WTC11 (cell line): ENCODE measurements at regions not wholly inside any gene's neighbourhood (a gene's known extent, or its start where the extent isn't known, plus 50 kb on each side); places are given as distances from the start of the nearest gene placed in this dataset.

Experiments
- ATAC-seq: fragments of 200-7000 bp; cut with Tn5 transposase; 2 replicates; pipeline ENCODE4 v1.10.0; 2021; ENCODE audit warnings: mild to moderate bottlenecking, moderate library complexity
- CTCF ChIA-PET: fragments of 300-600 bp; sonication (Branson Sonifier 250); formaldehyde crosslinking; loops from one replicate; lab custom pipeline; 2021; ENCODE audit warnings: antibody characterized with exemption; lab: Charles Lee
- POLR2A ChIA-PET: fragments of 350-600 bp; sonication (Branson Sonifier 250); formaldehyde crosslinking; loops from one replicate; lab custom pipeline; 2021; ENCODE audit warnings: antibody characterized with exemption; lab: Charles Lee
- DNase-seq: peaks from one replicate; pipeline ENCODE4 v3.0.0; 2021; ENCODE audit warnings: low spot score
- H3K27ac Mint-ChIP-seq: 2 replicates; pipeline ENCODE4 v1.8.0; 2021; ENCODE audit warnings: mixed read lengths
- H3K27me3 Mint-ChIP-seq: 2 replicates; pipeline ENCODE4 v1.8.0; 2021; ENCODE audit warnings: low read depth, mild to moderate bottlenecking, moderate library complexity, mixed read lengths
- H3K36me3 Mint-ChIP-seq: 2 replicates; pipeline ENCODE4 v1.8.0; 2021; ENCODE audit warnings: mixed read lengths
- H3K4me1 Mint-ChIP-seq: 2 replicates; pipeline ENCODE4 v1.8.0; 2022; ENCODE audit warnings: mixed read lengths
- H3K4me3 Mint-ChIP-seq: 2 replicates; pipeline ENCODE4 v1.8.0; 2021; ENCODE audit warnings: mild to moderate bottlenecking, moderate library complexity, mixed read lengths
- H3K9me3 Mint-ChIP-seq: 2 replicates; pipeline ENCODE4 v1.8.0; 2021; ENCODE audit warnings: mixed read lengths
- AFF4 ChIP-seq: sonication (generic); formaldehyde crosslinking; IDR thresholded peaks from 2 replicates; pipeline ENCODE4 v1.8.1; 2023; ENCODE audit warnings: mild to moderate bottlenecking, missing genetic modification reagents, borderline replicate concordance
- AR ChIP-seq: fragments of 250-450 bp; sonication (Bioruptor Pico); IDR thresholded peaks from 2 replicates; pipeline ENCODE4 v1.9.0; 2021; ENCODE audit warnings: mild to moderate bottlenecking
- ATF1 ChIP-seq: sonication (generic); formaldehyde crosslinking; IDR thresholded peaks from 2 replicates; pipeline ENCODE4 v1.8.1; 2023; ENCODE audit warnings: mild to moderate bottlenecking, moderate library complexity, missing genetic modification reagents
- CDX4 ChIP-seq: fragments of 250-450 bp; sonication (Bioruptor Pico); IDR thresholded peaks from 2 replicates; pipeline ENCODE4 v1.9.0; 2021; ENCODE audit warnings: moderate library complexity, mild to moderate bottlenecking, inconsistent platforms, borderline replicate concordance
- CREB1 ChIP-seq: sonication (generic); formaldehyde crosslinking; IDR thresholded peaks from 2 replicates; pipeline ENCODE4 v1.8.0; 2023; ENCODE audit warnings: mild to moderate bottlenecking, missing genetic modification reagents
- CREM ChIP-seq: sonication (generic); formaldehyde crosslinking; IDR thresholded peaks from 2 replicates; pipeline ENCODE4 v1.8.1; 2022; ENCODE audit warnings: mild to moderate bottlenecking, missing genetic modification reagents, moderate library complexity
- ESRRA ChIP-seq: sonication (generic); formaldehyde crosslinking; IDR thresholded peaks from 2 replicates; pipeline ENCODE4 v1.8.1; 2022; ENCODE audit warnings: mild to moderate bottlenecking, missing genetic modification reagents, borderline replicate concordance
- FOXP1 ChIP-seq: sonication (generic); formaldehyde crosslinking; IDR thresholded peaks from 2 replicates; pipeline ENCODE4 v1.8.0; 2022; ENCODE audit warnings: missing genetic modification reagents, mild to moderate bottlenecking, moderate library complexity, borderline replicate concordance
- MYBL2 ChIP-seq: sonication (generic); formaldehyde crosslinking; IDR thresholded peaks from 2 replicates; pipeline ENCODE4 v1.8.1; 2023; ENCODE audit warnings: mild to moderate bottlenecking, moderate library complexity, missing genetic modification reagents
- NR3C1 ChIP-seq: sonication (generic); formaldehyde crosslinking; conservative IDR thresholded peaks from 2 replicates; pipeline ENCODE4 v1.8.1; 2023; ENCODE audit warnings: low read depth, mild to moderate bottlenecking, missing genetic modification reagents
- OVOL2 ChIP-seq: fragments of 250-450 bp; sonication (Bioruptor Pico); IDR thresholded peaks from 2 replicates; pipeline ENCODE4 v1.9.0; 2021; ENCODE audit warnings: mild to moderate bottlenecking, borderline replicate concordance
- PRDM15 ChIP-seq: sonication (generic); formaldehyde crosslinking; IDR thresholded peaks from 2 replicates; pipeline ENCODE4 v1.8.0; 2022; ENCODE audit warnings: missing genetic modification reagents
- PRRX2 ChIP-seq: fragments of 250-450 bp; sonication (Bioruptor Pico); IDR thresholded peaks from 2 replicates; pipeline ENCODE4 v1.8.0; 2021; ENCODE audit warnings: mild to moderate bottlenecking
- RELA ChIP-seq: sonication (generic); formaldehyde crosslinking; IDR thresholded peaks from 2 replicates; pipeline ENCODE4 v1.8.1; 2022; ENCODE audit warnings: missing genetic modification reagents, mild to moderate bottlenecking, borderline replicate concordance
- RORB ChIP-seq: fragments of 250-450 bp; sonication (Bioruptor Pico); IDR thresholded peaks from 2 replicates; pipeline ENCODE4 v1.9.0; 2021; ENCODE audit warnings: mild to moderate bottlenecking
- SMAD4 ChIP-seq: sonication (generic); formaldehyde crosslinking; IDR thresholded peaks from 2 replicates; pipeline ENCODE4 v1.8.0; 2022; ENCODE audit warnings: mild to moderate bottlenecking, missing genetic modification reagents
- TEAD4 ChIP-seq: sonication (generic); formaldehyde crosslinking; IDR thresholded peaks from 2 replicates; pipeline ENCODE4 v1.8.0; 2022; ENCODE audit warnings: mild to moderate bottlenecking, missing genetic modification reagents
- ZMAT4 ChIP-seq: fragments of 250-450 bp; sonication (Bioruptor Pico); IDR thresholded peaks from 2 replicates; pipeline ENCODE4 v1.9.0; 2021; ENCODE audit warnings: mild to moderate bottlenecking
- ZNF232 ChIP-seq: sonication (generic); formaldehyde crosslinking; IDR thresholded peaks from 2 replicates; pipeline ENCODE4 v1.8.0; 2022; ENCODE audit warnings: mild to moderate bottlenecking, missing genetic modification reagents
- ZNF317 ChIP-seq: sonication (generic); formaldehyde crosslinking; IDR thresholded peaks from 2 replicates; pipeline ENCODE4 v1.8.1; 2023; ENCODE audit warnings: low read depth, mild to moderate bottlenecking, moderate library complexity, missing genetic modification reagents, borderline replicate concordance
- ZNF416 ChIP-seq: fragments of 250-450 bp; sonication (Bioruptor Pico); IDR thresholded peaks from 2 replicates; pipeline ENCODE4 v1.9.0; 2021; ENCODE audit warnings: mild to moderate bottlenecking, inconsistent platforms

GRCh38 chr2:64205415-64205814 is 61.2 kb upstream of the PELI1 start (continued):
- TF ChIP-seq CREB1 = no peak
- no peak for TF ChIP-seq FOXP1 (CRISPR knock-in tag)
- no peak for TF ChIP-seq MYBL2
- no peak for TF ChIP-seq PRRX2 (CRISPR knock-in tag)
- TF ChIP-seq RORB (CRISPR knock-in tag) = no peak
- TF ChIP-seq ZNF232 (CRISPR knock-in tag) = no peak
- no peak for TF ChIP-seq CREM (CRISPR knock-in tag)
- no peak for TF ChIP-seq TEAD4 (CRISPR knock-in tag)
- no peak for TF ChIP-seq ATF1 (CRISPR knock-in tag)
- no peak for TF ChIP-seq SMAD4 (CRISPR knock-in tag)
- no peak for TF ChIP-seq PRDM15 (CRISPR knock-in tag)
- TF ChIP-seq ESRRA (CRISPR knock-in tag) = no peak
- TF ChIP-seq ZNF416 (CRISPR knock-in tag) = no peak

- Mint-ChIP-seq H3K36me3 (no peaks in the 10 kb centered on the region), H3K4me3 (no peak overlapping the region), H3K4me1 (peaks cover 38% of the 10 kb centered on the region), H3K27me3 (0 out of 2 replicates have a peak, but pooled peaks cover 2% of the 10 kb centered on the region), H3K27ac (no peak overlapping the region), H3K9me3 (peaks cover 10% of the 10 kb centered on the region)
- no peak for DNase-seq
- POLR2A ChIA-PET = no interaction called here
- ATAC-seq = no peak
- TF ChIP-seq OVOL2 = no peak
- TF ChIP-seq AR (CRISPR knock-in tag) = no peak
- no peak for TF ChIP-seq NR3C1 (CRISPR knock-in tag)
- TF ChIP-seq TEAD4 (CRISPR knock-in tag) = no peak
- no peak for TF ChIP-seq CDX4 (CRISPR knock-in tag)
- TF ChIP-seq AFF4 (CRISPR knock-in tag) = no peak
- TF ChIP-seq ZNF317 (CRISPR knock-in tag) = no peak
- no peak for TF ChIP-seq RELA (CRISPR knock-in tag)
- TF ChIP-seq ZMAT4 (CRISPR knock-in tag) = no peak
- CTCF ChIA-PET = no interaction called here
Measured at GRCh38 chr2:64207573-64207972, 63.4 kb upstream of the PELI1 start.
